GM12878 (cell line): ENCODE measurements at regions not wholly inside any gene's neighbourhood (a gene's known extent, or its start where the extent isn't known, plus 50 kb on each side); places are given as distances from the start of the nearest gene placed in this dataset.

Source experiments
- ATAC-seq: fragments of 200-7000 bp; cut with Tn5 transposase; 3 replicates; pipeline ENCODE4 v1.9.1; 2020; ENCODE audit warnings: mild to moderate bottlenecking, moderate library complexity
- BruUV-seq: library from RNA; stranded (reverse); fragments of 400-500 nt; replicated peaks from 2 replicates; lab custom pipeline; 2021; lab: Mats Ljungman, UMichigan
- CTCF ChIA-PET: fragments of 300-600 bp; sonication (Branson Sonifier 250); formaldehyde crosslinking; extraction: SDS; loops from one replicate; lab custom pipeline; 2021; ENCODE audit warnings: inconsistent platforms; lab: Yijun Ruan, JAX
- POLR2A ChIA-PET: fragments of 350-600 bp; formaldehyde crosslinking; extraction: SDS; loops from one replicate; lab custom pipeline; 2021; ENCODE audit warnings: inconsistent platforms; lab: Charles Lee
- RAD21 ChIA-PET: fragments of 300-600 bp; sonication (Branson Sonifier 250); formaldehyde crosslinking; loops from one replicate; lab custom pipeline; 2023; ENCODE audit warnings: antibody characterized with exemption; ENCODE audit not compliant: unreplicated experiment; lab: Charles Lee
- SMC1A ChIA-PET: fragments of 300-600 bp; sonication (Branson Sonifier 250); formaldehyde crosslinking; loops from one replicate; lab custom pipeline; 2023; ENCODE audit not compliant: unreplicated experiment, uncharacterized antibody; lab: Charles Lee
- DNase-seq: peaks from one replicate; pipeline ENCODE4 v3.0.0-alpha.2; 2011; ENCODE audit warnings: low read depth, low spot score
- FAIRE-seq: peaks from 3 replicates; lab custom pipeline; 2011; peaks lifted over from hg19 to GRCh38; lab: Jason Lieb, UNC
- H2AFZ ChIP-seq: 2 replicates; pipeline ENCODE4 v1.6.0; 2011; ENCODE audit warnings: low read depth, low read length, control low read depth; ENCODE audit not compliant: control insufficient read depth
- H3K27ac ChIP-seq: 2 replicates; pipeline ENCODE4 v1.5.1; 2011; ENCODE audit warnings: control low read depth; ENCODE audit not compliant: control insufficient read depth, insufficient read depth
- H3K27me3 ChIP-seq, 2 experiments: replicated peaks in 1 of 2; 2 replicates each; pipeline versions ENCODE4 v1.6.0 to v1.6.1; 2011; ENCODE audit warnings: low read length in 1 of 2; ENCODE audit not compliant: control insufficient read depth in 2 of 2, insufficient read depth in 2 of 2
- H3K36me3 ChIP-seq, 2 experiments: 2 replicates each; pipeline ENCODE4 v1.5.1; 2011; ENCODE audit warnings: low read length in 1 of 2; ENCODE audit not compliant: control insufficient read depth in 2 of 2, insufficient read depth in 2 of 2
- H3K4me1 ChIP-seq: 2 replicates; pipeline ENCODE4 v1.6.1; 2011; ENCODE audit warnings: mild to moderate bottlenecking, low read length, moderate library complexity, mixed read lengths; ENCODE audit not compliant: control insufficient read depth, insufficient read depth
- H3K4me2 ChIP-seq: 2 replicates; pipeline ENCODE4 v1.6.0; 2011; ENCODE audit warnings: control low read depth; ENCODE audit not compliant: control insufficient read depth, insufficient read depth
- H3K4me3 ChIP-seq: fragments of 200-600 bp; sonication (generic); 2 replicates; pipeline ENCODE4 v1.5.1; 2016
- H3K79me2 ChIP-seq: 2 replicates; pipeline ENCODE4 v1.6.0; 2011; ENCODE audit warnings: low read length; ENCODE audit not compliant: control insufficient read depth, insufficient read depth
- H3K9ac ChIP-seq: 2 replicates; pipeline ENCODE4 v1.8.0; 2011; ENCODE audit warnings: low read length, control low read depth, mixed read lengths; ENCODE audit not compliant: control insufficient read depth, insufficient read depth
- H3K9me3 ChIP-seq: replicated peaks from 3 replicates; pipeline ENCODE4 v1.5.1; 2011; ENCODE audit warnings: mild to moderate bottlenecking, low read length; ENCODE audit not compliant: control insufficient read depth, insufficient read depth
- H4K20me1 ChIP-seq: 2 replicates; pipeline ENCODE4 v1.6.0; 2011; ENCODE audit not compliant: control insufficient read depth, insufficient read depth
- CHD1 ChIP-seq: IDR thresholded peaks from 2 replicates; pipeline ENCODE4 v1.6.1; 2012; ENCODE audit warnings: low read depth, low read length, improper control_type of control experiment
- ETV6 ChIP-seq, 2 experiments: fragments of 450-650 bp in 1 of 2; IDR thresholded peaks in 1 of 2; conservative IDR thresholded peaks in 1 of 2; 2 replicates each; pipeline ENCODE4 v1.6.1; 2014; ENCODE audit warnings: antibody characterized with exemption in 1 of 2, borderline replicate concordance in 1 of 2, low read depth in 1 of 2, mild to moderate bottlenecking in 1 of 2, moderate library complexity in 1 of 2
- GABPA ChIP-seq: IDR thresholded peaks from 2 replicates; pipeline ENCODE4 v1.6.1; 2014; ENCODE audit warnings: antibody characterized with exemption, low read depth, mild to moderate bottlenecking, inconsistent platforms
- HDAC6 ChIP-seq: fragments of 200-600 bp; sonication (generic); IDR thresholded peaks from one replicate; pipeline ENCODE4 v1.8.0; 2017; ENCODE audit warnings: antibody characterized with exemption; ENCODE audit not compliant: unreplicated experiment
- MYC ChIP-seq: IDR thresholded peaks from 2 replicates; pipeline ENCODE4 v1.6.1; 2011; ENCODE audit warnings: mild to moderate bottlenecking, low read length, moderate library complexity, inconsistent platforms; ENCODE audit not compliant: insufficient read depth, insufficient replicate concordance, insufficient read length, severe bottlenecking
- PAX8 ChIP-seq: fragments of 450-650 bp; IDR thresholded peaks from 2 replicates; pipeline ENCODE4 v1.6.1; 2017; ENCODE audit warnings: mild to moderate bottlenecking, moderate library complexity
- POLR2A ChIP-seq: IDR thresholded peaks from 2 replicates; pipeline ENCODE4 v1.6.1; 2011; ENCODE audit warnings: low read depth, mild to moderate bottlenecking, low read length
- POU2F2 ChIP-seq: IDR thresholded peaks from 3 replicates; pipeline ENCODE4 v1.6.1; 2011; ENCODE audit warnings: low read depth, mild to moderate bottlenecking, low read length, borderline replicate concordance
- SMAD5 ChIP-seq: IDR thresholded peaks from 2 replicates; pipeline ENCODE4 v1.6.1; 2016; ENCODE audit warnings: antibody characterized with exemption, low read depth
- SMC3 ChIP-seq: IDR thresholded peaks from 2 replicates; pipeline ENCODE4 v1.6.1; 2011; ENCODE audit warnings: low read length, improper control_type of control experiment, borderline replicate concordance
- SREBF1 ChIP-seq: IDR thresholded peaks from 2 replicates; pipeline ENCODE4 v1.6.1; 2012; ENCODE audit warnings: mild to moderate bottlenecking, low read length
- TCF7 ChIP-seq: IDR thresholded peaks from 2 replicates; pipeline ENCODE4 v1.6.1; 2014; ENCODE audit warnings: antibody characterized with exemption, borderline replicate concordance
- YY1 ChIP-seq: IDR thresholded peaks from 2 replicates; pipeline ENCODE4 v1.6.1; 2011; ENCODE audit warnings: low read depth, mild to moderate bottlenecking, low read length
- WGBS: methylation state at CpG from one replicate; pipeline ENCODE4 v1.1.6; 2016; ENCODE audit warnings: low lambda C conversion rate; ENCODE audit not compliant: insufficient replicate concordance, insufficient coverage; ENCODE audit errors: missing lambda C conversion rate; 5-methylcytosine and 5-hydroxymethylcytosine counted together
- in situ Hi-C: fragments of 300-500 bp; cut with MboI; formaldehyde crosslinking; loops from 9 replicates; pipeline ENCODE4 v1.14.3; 2018; ENCODE audit warnings: mixed read lengths
- intact Hi-C: fragments of 100-400 bp; cut with micrococcal nuclease; formaldehyde crosslinking; loops from one replicate; pipeline ENCODE4 v1.14.2; 2022; ENCODE audit not compliant: unreplicated experiment
- TF ChIP-seq, protein P1 (sequence below): IDR thresholded peaks from 2 replicates; pipeline ENCODE4 v1.6.1; 2012; ENCODE audit warnings: mild to moderate bottlenecking, low read depth, low read length
- TF ChIP-seq, protein P2 (sequence below): fragments of 450-650 bp; IDR thresholded peaks from 2 replicates; pipeline ENCODE4 v1.6.1; 2016; ENCODE audit warnings: mild to moderate bottlenecking

DNA sequence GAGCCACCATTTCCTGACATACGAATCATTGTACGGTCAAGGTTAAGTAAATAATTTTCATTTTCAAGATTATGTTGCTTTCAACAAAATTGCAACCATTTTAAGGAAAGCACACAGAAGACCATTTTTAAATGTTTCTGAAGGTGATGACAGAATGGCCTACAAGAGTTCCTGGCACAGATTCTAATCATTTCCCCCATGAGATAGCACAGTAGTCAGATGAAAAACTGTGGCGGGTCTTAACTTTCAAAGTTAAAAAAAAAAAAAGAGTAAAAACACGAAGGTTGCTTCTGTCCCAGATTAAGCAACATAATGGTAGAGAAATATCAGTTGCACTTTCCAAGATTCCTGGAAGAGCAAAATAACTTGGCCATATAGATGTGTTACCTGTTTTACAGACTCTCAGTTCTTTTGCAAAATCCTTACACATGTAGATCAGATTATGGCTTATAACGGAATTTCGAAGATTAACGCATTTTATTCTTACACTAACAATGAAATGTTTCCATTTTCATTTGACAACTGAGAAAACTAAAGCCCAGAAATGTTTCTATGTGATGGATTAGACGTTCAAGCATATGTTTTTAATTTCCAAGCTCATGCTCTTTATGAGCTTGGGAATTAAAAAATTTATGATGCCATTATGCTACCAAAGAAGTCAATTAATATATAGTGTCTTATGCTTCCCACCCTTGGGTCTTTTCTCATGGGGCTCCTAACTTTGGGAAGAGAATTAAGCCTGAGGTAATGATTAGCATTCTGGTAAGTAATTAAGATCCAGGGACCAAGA is 335.1 kb upstream of the CLNK start:
- H3K4me3 ChIP-seq = no peak overlapping the region
- ChIA-PET SMC1A (interaction anchor here (1.5 kb wide), 1 partner anchor 31 kb away, joined by 3 read pairs; no protein-coding TSS in a partner anchor), POLR2A (no interaction called here), RAD21 (no interaction called here), CTCF (no interaction called here)
- 69% methylated on average over 8 of the region's 8 CpGs for WGBS
- H3K4me1 ChIP-seq = no peaks in the 10 kb centered on the region
- H3K27ac ChIP-seq = no peak overlapping the region
- H3K27me3 ChIP-seq = no peaks in the 10 kb centered on the region
- no peak overlapping the region for H3K4me2 ChIP-seq
- in situ Hi-C loops (no loop called here), intact Hi-C loops (no loop called here)
- H3K9ac ChIP-seq = no peak overlapping the region
- BruUV-seq = no TSS peak
- no peaks in the 10 kb centered on the region for H3K36me3 ChIP-seq
- H4K20me1 ChIP-seq = no peaks in the 10 kb centered on the region
- H2AFZ ChIP-seq = no peak overlapping the region
- ATAC-seq = no peak
- TF ChIP-seq SMC3 = no peak
- TF ChIP-seq GABPA = no peak
- no peak for TF ChIP-seq MYC
- TF ChIP-seq SREBF1 = no peak
- TF ChIP-seq TCF7 = no peak
- no peak for TF ChIP-seq POLR2A
- no peak for TF ChIP-seq YY1
- TF ChIP-seq, protein P1, sequence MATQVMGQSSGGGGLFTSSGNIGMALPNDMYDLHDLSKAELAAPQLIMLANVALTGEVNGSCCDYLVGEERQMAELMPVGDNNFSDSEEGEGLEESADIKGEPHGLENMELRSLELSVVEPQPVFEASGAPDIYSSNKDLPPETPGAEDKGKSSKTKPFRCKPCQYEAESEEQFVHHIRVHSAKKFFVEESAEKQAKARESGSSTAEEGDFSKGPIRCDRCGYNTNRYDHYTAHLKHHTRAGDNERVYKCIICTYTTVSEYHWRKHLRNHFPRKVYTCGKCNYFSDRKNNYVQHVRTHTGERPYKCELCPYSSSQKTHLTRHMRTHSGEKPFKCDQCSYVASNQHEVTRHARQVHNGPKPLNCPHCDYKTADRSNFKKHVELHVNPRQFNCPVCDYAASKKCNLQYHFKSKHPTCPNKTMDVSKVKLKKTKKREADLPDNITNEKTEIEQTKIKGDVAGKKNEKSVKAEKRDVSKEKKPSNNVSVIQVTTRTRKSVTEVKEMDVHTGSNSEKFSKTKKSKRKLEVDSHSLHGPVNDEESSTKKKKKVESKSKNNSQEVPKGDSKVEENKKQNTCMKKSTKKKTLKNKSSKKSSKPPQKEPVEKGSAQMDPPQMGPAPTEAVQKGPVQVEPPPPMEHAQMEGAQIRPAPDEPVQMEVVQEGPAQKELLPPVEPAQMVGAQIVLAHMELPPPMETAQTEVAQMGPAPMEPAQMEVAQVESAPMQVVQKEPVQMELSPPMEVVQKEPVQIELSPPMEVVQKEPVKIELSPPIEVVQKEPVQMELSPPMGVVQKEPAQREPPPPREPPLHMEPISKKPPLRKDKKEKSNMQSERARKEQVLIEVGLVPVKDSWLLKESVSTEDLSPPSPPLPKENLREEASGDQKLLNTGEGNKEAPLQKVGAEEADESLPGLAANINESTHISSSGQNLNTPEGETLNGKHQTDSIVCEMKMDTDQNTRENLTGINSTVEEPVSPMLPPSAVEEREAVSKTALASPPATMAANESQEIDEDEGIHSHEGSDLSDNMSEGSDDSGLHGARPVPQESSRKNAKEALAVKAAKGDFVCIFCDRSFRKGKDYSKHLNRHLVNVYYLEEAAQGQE = no peak
- TF ChIP-seq POU2F2 = no peak
- TF ChIP-seq CHD1 = no peak
- no peak for TF ChIP-seq HDAC6
- no peak for TF ChIP-seq PAX8
- TF ChIP-seq, protein P2, sequence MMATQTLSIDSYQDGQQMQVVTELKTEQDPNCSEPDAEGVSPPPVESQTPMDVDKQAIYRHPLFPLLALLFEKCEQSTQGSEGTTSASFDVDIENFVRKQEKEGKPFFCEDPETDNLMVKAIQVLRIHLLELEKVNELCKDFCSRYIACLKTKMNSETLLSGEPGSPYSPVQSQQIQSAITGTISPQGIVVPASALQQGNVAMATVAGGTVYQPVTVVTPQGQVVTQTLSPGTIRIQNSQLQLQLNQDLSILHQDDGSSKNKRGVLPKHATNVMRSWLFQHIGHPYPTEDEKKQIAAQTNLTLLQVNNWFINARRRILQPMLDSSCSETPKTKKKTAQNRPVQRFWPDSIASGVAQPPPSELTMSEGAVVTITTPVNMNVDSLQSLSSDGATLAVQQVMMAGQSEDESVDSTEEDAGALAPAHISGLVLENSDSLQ = no peak
- no peak for TF ChIP-seq SMAD5
- TF ChIP-seq ETV6 (conservative IDR thresholded peaks at IDR 0.05 in 1 of 2, IDR thresholded peaks at IDR 0.05 in 1 of 2; ENCODE audit: borderline replicate concordance in 1 of 2, low read depth in 1 of 2) = no peak
- no peaks in the 10 kb centered on the region; the same call in 2 of the 3 replicates for H3K9me3 ChIP-seq
- no peak for DNase-seq
- H3K79me2 ChIP-seq = no peaks in the 10 kb centered on the region
- FAIRE-seq = no peak
